ENCODE measurements at regions not wholly inside any gene's neighbourhood (a gene's known extent, or its start where the extent isn't known, plus 50 kb on each side); places are given as distances from the start of the nearest gene placed in this dataset.
A peak's percentile ranks its signal among the peaks of the same experiment; 100 is the strongest.

- Mint-ChIP-seq H3K4me3 (no peak overlapping the region), H3K27me3 (no peaks in the 10 kb centered on the region), H3K9me3 (no peaks in the 10 kb centered on the region), H3K4me1 (ENCODE audit: low read depth) (no peaks in the 10 kb centered on the region), H3K36me3 (ENCODE audit: low read depth) (no peaks in the 10 kb centered on the region), H3K27ac (no peak overlapping the region)
- no peaks in the 10 kb centered on the region for H3K4me1 ChIP-seq (ENCODE audit: insufficient read depth, low read length)
- ChIA-PET POLR2A (interaction anchor here (0.9 to 1.0 kb wide), 2 partner anchors 24 to 84 kb away, joined by 3 to 4 read pairs; no protein-coding TSS in a partner anchor), CTCF (interaction anchor here (0.6 to 2.3 kb wide), 12 partner anchors 8 to 85 kb away, joined by 3 to 22 read pairs (median 5); no protein-coding TSS in a partner anchor)
- H3K36me3 ChIP-seq (ENCODE audit: insufficient read depth, low read length) = no peaks in the 10 kb centered on the region
- no peak overlapping the region for H3K27ac ChIP-seq (ENCODE audit: low read depth in 1 of 2, low read length in 2 of 2)
- peak; percentile 64 for TF ChIP-seq CTCF (IDR thresholded peaks at IDR 0.05)
- no peaks in the 10 kb centered on the region for H3K27me3 ChIP-seq (ENCODE audit: control insufficient read depth in 1 of 2, insufficient read depth in 2 of 2, low read length in 2 of 2)
- peak; percentile 52 for ATAC-seq (ENCODE audit: poor library complexity)
- DNase-seq = peak in 7 of 14 experiments; percentile 4 to 69 (median 47)
- H3K9me3 ChIP-seq (ENCODE audit: control insufficient read depth in 1 of 2, insufficient read depth in 1 of 2, low read length in 2 of 2) = no peaks in the 10 kb centered on the region
- H3K4me3 ChIP-seq (ENCODE audit: low read length) = no peak overlapping the region
- intact Hi-C loops (cut with DNase I, micrococcal nuclease) = loop anchor here (1.0 to 10.0 kb wide), 3 partner anchors 84 to 276 kb away; no protein-coding TSS in a partner anchor
These were observed 75.8 kb downstream of the NUDT11 start for GRCh38 chrX:51420610-51421009.

- no peak overlapping the region for H3K27ac Mint-ChIP-seq
- no peaks in the 10 kb centered on the region for H3K27me3 Mint-ChIP-seq
- POLR2A ChIA-PET = no interaction called here
- Histone ChIP-seq H3K9me3 (ENCODE audit: control insufficient read depth in 1 of 2, insufficient read depth in 1 of 2, low read length in 2 of 2) (peaks cover 0 to 5% of the 10 kb centered on the region in 2 experiments), H3K4me1 (ENCODE audit: insufficient read depth, low read length) (no peaks in the 10 kb centered on the region), H3K27ac (ENCODE audit: low read depth in 1 of 2, low read length in 2 of 2) (no peak overlapping the region), H3K27me3 (ENCODE audit: control insufficient read depth in 1 of 2, insufficient read depth in 2 of 2, low read length in 2 of 2) (no peaks in the 10 kb centered on the region), H3K4me3 (ENCODE audit: low read length) (no peak overlapping the region), H3K36me3 (ENCODE audit: insufficient read depth, low read length) (no peaks in the 10 kb centered on the region)
- TF ChIP-seq CTCF (IDR thresholded peaks at IDR 0.05) = no peak
- H3K4me3 Mint-ChIP-seq = no peak overlapping the region
- ATAC-seq (ENCODE audit: poor library complexity) (no peak), DNase-seq (no peak)
- no peaks in the 10 kb centered on the region for H3K4me1 Mint-ChIP-seq (ENCODE audit: low read depth)
- intact Hi-C loops (cut with DNase I, micrococcal nuclease) = no loop called here
- H3K9me3 Mint-ChIP-seq = no peaks in the 10 kb centered on the region
- peaks cover 4% of the 10 kb centered on the region for H3K36me3 Mint-ChIP-seq (ENCODE audit: low read depth)
- CTCF ChIA-PET = no interaction called here
These were observed 75.8 kb downstream of the NUDT10 start for GRCh38 chrX:51408462-51408861.

- Histone ChIP-seq H3K4me3 (ENCODE audit: low read length) (no peak overlapping the region), H3K27me3 (ENCODE audit: control insufficient read depth in 1 of 2, insufficient read depth in 2 of 2, low read length in 2 of 2) (no peaks in the 10 kb centered on the region), H3K27ac (ENCODE audit: low read depth in 1 of 2, low read length in 2 of 2) (no peak overlapping the region), H3K36me3 (ENCODE audit: insufficient read depth, low read length) (no peaks in the 10 kb centered on the region), H3K4me1 (ENCODE audit: insufficient read depth, low read length) (no peaks in the 10 kb centered on the region), H3K9me3 (ENCODE audit: control insufficient read depth in 1 of 2, insufficient read depth in 1 of 2, low read length in 2 of 2) (peaks cover 0 to 5% of the 10 kb centered on the region in 2 experiments)
- Mint-ChIP-seq H3K4me1 (ENCODE audit: low read depth) (no peaks in the 10 kb centered on the region), H3K9me3 (no peaks in the 10 kb centered on the region), H3K27ac (no peak overlapping the region), H3K36me3 (ENCODE audit: low read depth) (peaks cover 3% of the 10 kb centered on the region), H3K27me3 (no peaks in the 10 kb centered on the region), H3K4me3 (no peak overlapping the region)
- DNase-seq = no peak
- no peak for ATAC-seq (ENCODE audit: poor library complexity)
- no peak for TF ChIP-seq CTCF (IDR thresholded peaks at IDR 0.05)
- intact Hi-C loops (cut with DNase I, micrococcal nuclease) = no loop called here
- CTCF ChIA-PET = no interaction called here
- POLR2A ChIA-PET = no interaction called here
These were observed 75.1 kb downstream of the NUDT10 start for GRCh38 chrX:51407520-51408409.
